H1 (cell line): ENCODE measurements at regions not wholly inside any gene's neighbourhood (a gene's known extent, or its start where the extent isn't known, plus 50 kb on each side); places are given as distances from the start of the nearest gene placed in this dataset.

Source experiments
- CTCF ChIA-PET: fragments of 300-600 bp; sonication (Branson Sonifier 250); formaldehyde crosslinking; loops from one replicate; lab custom pipeline; 2021; ENCODE audit not compliant: partially characterized antibody; lab: Charles Lee
- POLR2A ChIA-PET: fragments of 300-600 bp; sonication (Branson Sonifier 250); formaldehyde crosslinking; loops from one replicate; lab custom pipeline; 2021; ENCODE audit warnings: inconsistent platforms; ENCODE audit not compliant: partially characterized antibody; lab: Charles Lee
- DNase-seq, 2 experiments: peaks; one replicate each; pipeline versions ENCODE4 v3.0.0 to v3.0.0-alpha.2; 2010 to 2022; ENCODE audit warnings: low spot score in 2 of 2, low read depth in 1 of 2, mixed read lengths in 1 of 2
- FAIRE-seq: peaks from 2 replicates; lab custom pipeline; 2011; peaks lifted over from hg19 to GRCh38; lab: Jason Lieb, UNC
- H2AFZ ChIP-seq: 2 replicates; pipeline ENCODE4 v1.8.1; 2012; ENCODE audit warnings: low read length, inconsistent platforms
- H2AK5ac ChIP-seq: 2 replicates; pipeline ENCODE4 v1.6.1; 2013; ENCODE audit warnings: low read depth, low read length
- H2BK120ac ChIP-seq: replicated peaks from 2 replicates; pipeline ENCODE3; 2013; ENCODE audit warnings: low read depth, low read length, inconsistent platforms
- H2BK12ac ChIP-seq: 2 replicates; pipeline ENCODE4 v1.6.1; 2013; ENCODE audit warnings: low read depth, low read length
- H2BK15ac ChIP-seq: 2 replicates; pipeline ENCODE4 v1.6.1; 2013; ENCODE audit warnings: low read length
- H2BK20ac ChIP-seq: 2 replicates; pipeline ENCODE4 v1.6.1; 2013; ENCODE audit warnings: low read length
- H2BK5ac ChIP-seq: 2 replicates; pipeline ENCODE4 v1.6.1; 2013; ENCODE audit warnings: low read depth, low read length
- H3K14ac ChIP-seq: 2 replicates; pipeline ENCODE4 v1.6.1; 2013; ENCODE audit warnings: inconsistent platforms; ENCODE audit not compliant: insufficient read length
- H3K18ac ChIP-seq: 2 replicates; pipeline ENCODE4 v1.6.1; 2013; ENCODE audit warnings: low read length; ENCODE audit errors: extremely low read depth
- H3K23ac ChIP-seq: 2 replicates; pipeline ENCODE4 v1.6.1; 2013; ENCODE audit warnings: inconsistent platforms; ENCODE audit not compliant: insufficient read length
- H3K23me2 ChIP-seq: 2 replicates; pipeline ENCODE4 v1.6.1; 2013; ENCODE audit warnings: low read depth, low read length
- H3K27ac ChIP-seq: 2 replicates; pipeline ENCODE4 v1.6.1; 2011; ENCODE audit warnings: low read depth, low read length, inconsistent platforms
- H3K27me3 ChIP-seq, 4 experiments: replicated peaks in 1 of 4; 1 replicate in 1 of 4; 2 replicates in 3 of 4; pipeline versions ENCODE4 v1.6.1 to v1.8.1; 2011 to 2013; ENCODE audit warnings: low read length in 3 of 4, mild to moderate bottlenecking in 3 of 4, inconsistent platforms in 2 of 4, mixed read lengths in 2 of 4, moderate library complexity in 1 of 4; ENCODE audit not compliant: control insufficient read depth in 3 of 4, insufficient read depth in 3 of 4; ENCODE audit errors: extremely low read depth in 1 of 4
- H3K36me3 ChIP-seq, 4 experiments: 2 replicates each; pipeline versions ENCODE4 v1.6.1 to v1.8.1; 2011 to 2013; ENCODE audit warnings: mild to moderate bottlenecking in 4 of 4, low read length in 3 of 4, moderate library complexity in 2 of 4, control low read depth in 1 of 4, inconsistent platforms in 1 of 4; ENCODE audit not compliant: insufficient read depth in 4 of 4, control insufficient read depth in 2 of 4
- H3K4ac ChIP-seq: replicated peaks from 2 replicates; pipeline ENCODE3; 2013; ENCODE audit warnings: low read length, low read depth, mixed read lengths, inconsistent platforms; ENCODE audit not compliant: insufficient read length
- H3K4me1 ChIP-seq, 4 experiments: replicated peaks in 1 of 4; 1 replicate in 1 of 4; 2 replicates in 3 of 4; pipeline versions ENCODE4 v1.6.1 to v1.8.1; 2011 to 2013; ENCODE audit warnings: low read length in 3 of 4, inconsistent platforms in 2 of 4, mixed read lengths in 1 of 4; ENCODE audit not compliant: insufficient read depth in 4 of 4, control insufficient read depth in 3 of 4
- H3K4me2 ChIP-seq, 2 experiments: 2 replicates each; pipeline versions ENCODE4 v1.6.1 to v1.8.1; 2011 to 2013; ENCODE audit warnings: low read depth in 2 of 2, low read length in 2 of 2, control low read depth in 1 of 2, inconsistent platforms in 1 of 2, mild to moderate bottlenecking in 1 of 2; ENCODE audit not compliant: insufficient read depth in 1 of 2
- H3K4me3 ChIP-seq, 4 experiments: fragments of 200-600, 300-600 bp in 1 of 4; sonication (generic), shearing (Covaris generic), sonication (Bioruptor Twin) in 1 of 4; 2 replicates each; pipeline versions ENCODE4 v1.5.1 to v1.8.1; 2011 to 2016; ENCODE audit warnings: low read length in 4 of 4, low read depth in 3 of 4, control low read depth in 2 of 4, inconsistent platforms in 2 of 4, mild to moderate bottlenecking in 2 of 4, mixed read lengths in 1 of 4, moderate library complexity in 1 of 4; ENCODE audit not compliant: insufficient read depth in 2 of 4; ENCODE audit errors: extremely low read depth in 1 of 4
- H3K56ac ChIP-seq: replicated peaks from 2 replicates; pipeline ENCODE3; 2013; ENCODE audit warnings: low read depth, mild to moderate bottlenecking, mixed read lengths, low read length, inconsistent platforms; ENCODE audit not compliant: insufficient read length
- H3K79me1 ChIP-seq: 2 replicates; pipeline ENCODE4 v1.6.1; 2013; ENCODE audit warnings: low read depth, low read length, control low read depth
- H3K79me2 ChIP-seq, 2 experiments: 2 replicates each; pipeline versions ENCODE4 v1.6.1 to v1.8.1; 2012 to 2013; ENCODE audit warnings: low read length in 2 of 2, mild to moderate bottlenecking in 2 of 2, inconsistent platforms in 1 of 2; ENCODE audit not compliant: insufficient read depth in 2 of 2, control insufficient read depth in 1 of 2
- H3K9ac ChIP-seq, 4 experiments: replicated peaks in 1 of 4; 1 replicate in 1 of 4; 2 replicates in 3 of 4; pipeline versions ENCODE4 v1.6.1 to v1.8.1; 2011 to 2013; ENCODE audit warnings: low read depth in 3 of 4, low read length in 3 of 4, control low read depth in 2 of 4, mild to moderate bottlenecking in 2 of 4, moderate library complexity in 2 of 4, inconsistent platforms in 1 of 4; ENCODE audit errors: extremely low read depth in 1 of 4
- H3K9me3 ChIP-seq, 2 experiments: 2 replicates each; pipeline versions ENCODE4 v1.6.1 to v1.8.1; 2012 to 2013; ENCODE audit warnings: mild to moderate bottlenecking in 2 of 2, moderate library complexity in 2 of 2, control low read depth in 1 of 2, inconsistent platforms in 1 of 2, low read depth in 1 of 2, low read length in 1 of 2, mixed read lengths in 1 of 2; ENCODE audit not compliant: insufficient read depth in 2 of 2
- H4K20me1 ChIP-seq, 2 experiments: replicated peaks in 1 of 2; 2 replicates each; pipeline versions ENCODE3 to v1.8.1; 2011 to 2013; ENCODE audit warnings: inconsistent platforms in 2 of 2, low read length in 2 of 2, mild to moderate bottlenecking in 1 of 2; ENCODE audit not compliant: insufficient read depth in 2 of 2, control insufficient read depth in 1 of 2
- H4K5ac ChIP-seq: 2 replicates; pipeline ENCODE4 v1.6.1; 2013; ENCODE audit warnings: low read length, low read depth, mixed read lengths, inconsistent platforms; ENCODE audit not compliant: insufficient read length
- H4K8ac ChIP-seq: 2 replicates; pipeline ENCODE4 v1.8.0; 2013; ENCODE audit warnings: mild to moderate bottlenecking, moderate library complexity, low read length, inconsistent platforms; ENCODE audit not compliant: insufficient read depth; ENCODE audit errors: extremely low read depth
- H4K91ac ChIP-seq: replicated peaks from 2 replicates; pipeline ENCODE3; 2013; ENCODE audit warnings: low read length, mixed read lengths, inconsistent platforms; ENCODE audit not compliant: insufficient read length
- ASH2L ChIP-seq: fragments of 200-600, 300-600 bp; sonication (generic); IDR thresholded peaks from one replicate; pipeline ENCODE4 v1.7.1; 2017; ENCODE audit warnings: low read length
- CEBPB ChIP-seq: IDR thresholded peaks from 2 replicates; pipeline ENCODE4 v1.6.1; 2012; ENCODE audit warnings: low read depth, low read length
- CHD2 ChIP-seq: IDR thresholded peaks from 2 replicates; pipeline ENCODE4 v1.6.1; 2012; ENCODE audit warnings: low read length, improper control_type of control experiment
- FOSL1 ChIP-seq: IDR thresholded peaks from 2 replicates; pipeline ENCODE4 v1.6.1; 2011; ENCODE audit warnings: mild to moderate bottlenecking, low read depth, low read length, moderate library complexity; ENCODE audit not compliant: insufficient read depth
- MAFK ChIP-seq: IDR thresholded peaks from 2 replicates; pipeline ENCODE4 v1.6.1; 2012; ENCODE audit warnings: low read depth, mild to moderate bottlenecking, improper control_type of control experiment, low read length
- POLR2AphosphoS5 ChIP-seq: IDR thresholded peaks from 2 replicates; pipeline ENCODE4 v1.6.1; 2011; ENCODE audit warnings: low read depth, low read length
- RNF2 ChIP-seq: fragments of 200-900, 300-1000 bp; sonication (generic); IDR thresholded peaks from 2 replicates; pipeline ENCODE4 v1.7.1; 2016; ENCODE audit warnings: borderline replicate concordance, low read depth, mild to moderate bottlenecking, antibody characterized with exemption, low read length; ENCODE audit not compliant: poor library complexity, severe bottlenecking; ENCODE audit errors: missing control alignments
- RXRA ChIP-seq: IDR thresholded peaks from 2 replicates; pipeline ENCODE4 v1.6.1; 2011; ENCODE audit warnings: low read depth, mild to moderate bottlenecking, low read length, moderate library complexity; ENCODE audit not compliant: insufficient read depth
- TAF1 ChIP-seq: IDR thresholded peaks from 2 replicates; pipeline ENCODE4 v1.6.1; 2011; ENCODE audit warnings: mild to moderate bottlenecking, low read depth, low read length
- TF ChIP-seq, protein P1 (sequence below): IDR thresholded peaks from 2 replicates; pipeline ENCODE4 v1.6.1; 2012; ENCODE audit warnings: low read length, inconsistent platforms
- TF ChIP-seq, protein P2 (sequence below): IDR thresholded peaks from 2 replicates; pipeline ENCODE4 v1.6.1; 2011; ENCODE audit warnings: low read depth, mild to moderate bottlenecking, low read length; ENCODE audit not compliant: insufficient read depth
- TF ChIP-seq, protein P3 (sequence below): IDR thresholded peaks from 2 replicates; pipeline ENCODE4 v1.6.1; 2011; ENCODE audit warnings: low read length, improper control_type of control experiment

DNA sequence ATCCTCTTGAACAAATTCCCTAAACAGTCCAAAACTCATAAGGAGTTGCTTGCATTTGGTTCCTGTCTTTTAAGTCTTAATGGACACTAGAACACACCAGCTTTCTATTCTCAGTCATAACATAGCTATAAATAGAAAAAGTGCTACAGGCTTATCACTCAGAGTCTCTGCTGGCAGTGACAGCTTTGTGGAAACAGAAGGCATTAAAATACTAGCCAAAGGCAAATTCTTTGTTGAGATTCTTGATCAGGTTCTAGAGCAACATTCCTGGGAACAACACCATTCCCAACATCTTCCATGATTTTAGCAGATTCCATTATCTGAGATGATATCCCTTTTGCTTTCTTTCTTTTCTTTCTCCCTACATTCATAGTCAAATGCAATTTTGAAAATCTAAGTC, 207.7 kb upstream of the PLEKHG7 start:
- H3K14ac ChIP-seq, result no peak overlapping the region
- no peak overlapping the region for H2BK20ac ChIP-seq
- no peaks in the 10 kb centered on the region for H3K79me1 ChIP-seq
- no peaks in the 10 kb centered on the region for H3K36me3 ChIP-seq
- no peak overlapping the region for H3K4me3 ChIP-seq
- H3K18ac ChIP-seq, result no peak overlapping the region
- H3K79me2 ChIP-seq, result no peaks in the 10 kb centered on the region
- H3K23me2 ChIP-seq, result no peaks in the 10 kb centered on the region
- no peak overlapping the region for H4K8ac ChIP-seq
- no peak overlapping the region for H4K5ac ChIP-seq
- no peaks in the 10 kb centered on the region for H3K27me3 ChIP-seq
- H3K9ac ChIP-seq, result no peak overlapping the region
- H2AK5ac ChIP-seq, result no peak overlapping the region
- H2BK15ac ChIP-seq, result no peak overlapping the region
- no peak overlapping the region for H2AFZ ChIP-seq
- H4K91ac ChIP-seq, result no peak overlapping the region
- no peaks in the 10 kb centered on the region for H3K9me3 ChIP-seq
- CTCF ChIA-PET, result interaction anchor here (4.0 kb wide), 1 partner anchor 9 kb away, joined by 17 read pairs; no protein-coding TSS in a partner anchor
- DNase-seq, result no peak
- H3K4me2 ChIP-seq, result no peak overlapping the region
- no peak overlapping the region for H2BK5ac ChIP-seq
- H3K56ac ChIP-seq, result no peak overlapping the region
- no peak overlapping the region for H3K4ac ChIP-seq
- no peaks in the 10 kb centered on the region for H4K20me1 ChIP-seq
- FAIRE-seq, result no peak
- H2BK120ac ChIP-seq, result no peak overlapping the region
- POLR2A ChIA-PET, result no interaction called here
- H3K23ac ChIP-seq, result no peak overlapping the region
- no peak overlapping the region for H2BK12ac ChIP-seq
- no peak overlapping the region for H3K27ac ChIP-seq
- peaks cover 0 to 3% (median 0%) of the 10 kb centered on the region in 4 experiments; a peak in 1 of 7 replicates for H3K4me1 ChIP-seq
- TF ChIP-seq TAF1 (no peak), MAFK (no peak), RNF2 (no peak), RXRA (no peak), ASH2L (no peak), FOSL1 (no peak), CEBPB (no peak), POLR2AphosphoS5 (no peak), CHD2 (no peak)
- TF ChIP-seq, protein P1, sequence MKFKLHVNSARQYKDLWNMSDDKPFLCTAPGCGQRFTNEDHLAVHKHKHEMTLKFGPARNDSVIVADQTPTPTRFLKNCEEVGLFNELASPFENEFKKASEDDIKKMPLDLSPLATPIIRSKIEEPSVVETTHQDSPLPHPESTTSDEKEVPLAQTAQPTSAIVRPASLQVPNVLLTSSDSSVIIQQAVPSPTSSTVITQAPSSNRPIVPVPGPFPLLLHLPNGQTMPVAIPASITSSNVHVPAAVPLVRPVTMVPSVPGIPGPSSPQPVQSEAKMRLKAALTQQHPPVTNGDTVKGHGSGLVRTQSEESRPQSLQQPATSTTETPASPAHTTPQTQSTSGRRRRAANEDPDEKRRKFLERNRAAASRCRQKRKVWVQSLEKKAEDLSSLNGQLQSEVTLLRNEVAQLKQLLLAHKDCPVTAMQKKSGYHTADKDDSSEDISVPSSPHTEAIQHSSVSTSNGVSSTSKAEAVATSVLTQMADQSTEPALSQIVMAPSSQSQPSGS, result no peak
- TF ChIP-seq, protein P2, sequence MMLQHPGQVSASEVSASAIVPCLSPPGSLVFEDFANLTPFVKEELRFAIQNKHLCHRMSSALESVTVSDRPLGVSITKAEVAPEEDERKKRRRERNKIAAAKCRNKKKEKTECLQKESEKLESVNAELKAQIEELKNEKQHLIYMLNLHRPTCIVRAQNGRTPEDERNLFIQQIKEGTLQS, result no peak
- TF ChIP-seq, protein P3, sequence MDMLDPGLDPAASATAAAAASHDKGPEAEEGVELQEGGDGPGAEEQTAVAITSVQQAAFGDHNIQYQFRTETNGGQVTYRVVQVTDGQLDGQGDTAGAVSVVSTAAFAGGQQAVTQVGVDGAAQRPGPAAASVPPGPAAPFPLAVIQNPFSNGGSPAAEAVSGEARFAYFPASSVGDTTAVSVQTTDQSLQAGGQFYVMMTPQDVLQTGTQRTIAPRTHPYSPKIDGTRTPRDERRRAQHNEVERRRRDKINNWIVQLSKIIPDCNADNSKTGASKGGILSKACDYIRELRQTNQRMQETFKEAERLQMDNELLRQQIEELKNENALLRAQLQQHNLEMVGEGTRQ, result no peak
